ENCODE measurements at regions not wholly inside any gene's neighbourhood (a gene's known extent, or its start where the extent isn't known, plus 50 kb on each side); places are given as distances from the start of the nearest gene placed in this dataset.

DNA sequence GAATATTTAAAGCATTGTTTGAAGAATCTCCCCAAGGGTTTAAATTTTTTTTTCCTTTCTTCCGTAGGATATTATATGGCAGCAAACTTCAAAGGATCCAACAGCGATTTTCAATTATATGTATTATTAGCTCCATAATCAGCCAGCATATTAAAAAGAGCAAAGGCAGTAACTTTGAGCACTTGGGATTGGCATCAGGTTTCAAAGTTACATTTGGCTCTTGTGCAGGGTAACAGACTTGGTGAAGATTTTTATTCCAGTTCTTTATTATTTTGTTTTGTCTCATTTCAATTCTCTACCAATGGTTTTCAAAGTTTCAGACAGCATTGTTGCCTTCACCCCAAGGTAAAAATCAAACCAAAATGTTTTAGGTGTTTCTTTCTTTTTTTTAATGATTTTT lies 116.7 kb upstream of the ZNF366 start:
- DNase-seq (ENCODE audit: low spot score), result no peak
- in situ Hi-C loops (cut with MboI; ENCODE audit: low sequenced_read_pairs, unreplicated experiment), result no loop called here
- TF ChIP-seq, protein P1, sequence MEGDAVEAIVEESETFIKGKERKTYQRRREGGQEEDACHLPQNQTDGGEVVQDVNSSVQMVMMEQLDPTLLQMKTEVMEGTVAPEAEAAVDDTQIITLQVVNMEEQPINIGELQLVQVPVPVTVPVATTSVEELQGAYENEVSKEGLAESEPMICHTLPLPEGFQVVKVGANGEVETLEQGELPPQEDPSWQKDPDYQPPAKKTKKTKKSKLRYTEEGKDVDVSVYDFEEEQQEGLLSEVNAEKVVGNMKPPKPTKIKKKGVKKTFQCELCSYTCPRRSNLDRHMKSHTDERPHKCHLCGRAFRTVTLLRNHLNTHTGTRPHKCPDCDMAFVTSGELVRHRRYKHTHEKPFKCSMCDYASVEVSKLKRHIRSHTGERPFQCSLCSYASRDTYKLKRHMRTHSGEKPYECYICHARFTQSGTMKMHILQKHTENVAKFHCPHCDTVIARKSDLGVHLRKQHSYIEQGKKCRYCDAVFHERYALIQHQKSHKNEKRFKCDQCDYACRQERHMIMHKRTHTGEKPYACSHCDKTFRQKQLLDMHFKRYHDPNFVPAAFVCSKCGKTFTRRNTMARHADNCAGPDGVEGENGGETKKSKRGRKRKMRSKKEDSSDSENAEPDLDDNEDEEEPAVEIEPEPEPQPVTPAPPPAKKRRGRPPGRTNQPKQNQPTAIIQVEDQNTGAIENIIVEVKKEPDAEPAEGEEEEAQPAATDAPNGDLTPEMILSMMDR (IDR thresholded peaks at IDR 0.05; ENCODE audit: borderline replicate concordance, control extremely low read depth, extremely low read depth, insufficient read depth, missing control alignments), result no peak

DNA sequence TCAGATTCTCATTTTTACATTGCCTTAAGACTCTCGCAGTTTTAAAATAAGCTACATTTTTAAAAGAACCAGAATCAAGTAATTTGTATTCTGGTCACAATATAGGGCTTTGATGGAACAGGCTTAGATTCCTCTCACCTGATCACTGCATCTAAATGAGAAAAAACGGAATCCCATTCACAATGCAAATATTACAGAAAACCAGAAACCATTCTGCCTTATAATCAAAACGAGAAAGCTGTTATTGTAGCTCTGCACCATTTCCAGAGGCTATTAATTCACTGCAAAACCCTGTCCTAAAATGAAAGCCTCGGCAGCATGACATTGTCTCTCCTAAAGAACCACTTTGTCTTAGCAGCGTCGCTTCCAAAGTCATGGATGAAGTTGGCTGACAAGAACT lies 116.1 kb upstream of the ZNF366 start:
- in situ Hi-C loops (cut with MboI; ENCODE audit: low sequenced_read_pairs, unreplicated experiment), result no loop called here
- TF ChIP-seq, protein P1 (IDR thresholded peaks at IDR 0.05; ENCODE audit: borderline replicate concordance, control extremely low read depth, extremely low read depth, insufficient read depth, missing control alignments), result no peak

DNA sequence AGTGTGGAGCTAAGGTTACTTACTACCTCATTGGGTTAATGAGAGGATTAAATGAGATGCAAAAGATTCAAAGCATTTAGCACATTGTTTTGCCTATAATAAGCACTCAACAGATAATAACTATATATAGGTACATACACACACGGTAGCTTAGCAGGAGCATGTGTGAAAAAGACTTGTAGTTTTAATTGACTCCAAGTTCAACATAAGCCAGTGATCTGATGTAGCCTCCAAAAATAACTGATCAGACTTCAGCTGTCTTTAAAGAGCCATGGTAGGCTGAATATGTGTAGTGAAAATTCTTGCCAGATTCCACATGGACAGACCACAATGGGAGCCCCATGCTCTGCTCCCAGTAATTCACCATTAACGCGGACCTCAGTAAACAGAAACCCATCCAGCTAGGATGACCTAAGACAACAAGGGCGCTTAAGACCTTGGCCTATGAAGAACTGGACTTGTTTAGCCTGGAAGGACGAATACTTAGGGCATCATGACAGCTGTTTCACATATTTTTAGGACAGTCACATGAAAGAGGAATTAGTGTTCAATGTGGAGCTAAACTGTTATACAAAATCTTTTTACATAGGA lies 115.1 kb upstream of the ZNF366 start:
- DNase-seq (ENCODE audit: low spot score), result no peak
- in situ Hi-C loops (cut with MboI; ENCODE audit: low sequenced_read_pairs, unreplicated experiment), result no loop called here
- TF ChIP-seq, protein P1 (IDR thresholded peaks at IDR 0.05; ENCODE audit: borderline replicate concordance, control extremely low read depth, extremely low read depth, insufficient read depth, missing control alignments), result no peak

More for the DNA sequence above, 116.1 kb upstream of the ZNF366 start:
- no peak for DNase-seq (ENCODE audit: low spot score)

DNA sequence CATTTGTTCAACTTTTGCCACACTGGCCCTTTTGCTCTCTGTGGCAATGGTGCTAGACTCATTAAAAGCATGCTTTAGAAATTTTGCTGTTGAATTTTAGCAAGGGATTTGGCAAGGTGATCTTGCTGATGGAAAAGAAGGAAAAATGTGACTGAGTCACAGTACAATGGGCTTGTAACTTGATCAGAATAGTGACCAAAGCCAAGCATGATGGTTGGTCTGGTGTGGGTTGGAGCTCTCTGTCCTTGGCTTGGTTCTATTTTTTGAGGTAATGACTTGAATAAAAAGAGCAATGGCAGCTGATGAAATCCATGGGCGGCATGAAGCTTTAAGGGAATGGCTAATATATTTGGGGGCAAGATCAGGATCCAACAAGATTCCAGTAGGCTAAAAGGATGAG lies 114.4 kb upstream of the ZNF366 start:
- no peak for DNase-seq (ENCODE audit: low spot score)
- in situ Hi-C loops (cut with MboI; ENCODE audit: low sequenced_read_pairs, unreplicated experiment), result no loop called here

DNA sequence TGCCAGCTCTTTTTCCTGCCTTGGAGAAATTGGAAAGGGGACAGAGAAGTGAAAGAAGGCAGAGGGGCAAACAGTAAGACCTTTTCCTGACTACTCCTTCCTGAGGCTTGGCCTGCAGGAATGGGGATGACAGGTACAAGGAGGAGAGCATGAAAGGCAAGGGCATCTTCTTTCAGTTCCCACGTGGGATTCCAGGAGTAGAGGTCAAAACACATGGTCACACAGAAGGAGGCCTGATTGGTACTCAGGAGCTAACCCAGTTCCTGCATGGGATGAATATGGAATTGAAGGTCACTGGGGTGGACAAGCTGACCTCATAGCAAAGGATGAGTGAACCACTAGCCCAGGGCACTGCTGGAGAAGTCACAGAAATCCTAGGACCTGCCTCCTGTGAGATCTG lies 112.5 kb upstream of the ZNF366 start:
- in situ Hi-C loops (cut with MboI; ENCODE audit: low sequenced_read_pairs, unreplicated experiment), result no loop called here

More for the DNA sequence above, 114.4 kb upstream of the ZNF366 start:
- TF ChIP-seq, protein P1 (IDR thresholded peaks at IDR 0.05; ENCODE audit: borderline replicate concordance, control extremely low read depth, extremely low read depth, insufficient read depth, missing control alignments), result no peak

DNA sequence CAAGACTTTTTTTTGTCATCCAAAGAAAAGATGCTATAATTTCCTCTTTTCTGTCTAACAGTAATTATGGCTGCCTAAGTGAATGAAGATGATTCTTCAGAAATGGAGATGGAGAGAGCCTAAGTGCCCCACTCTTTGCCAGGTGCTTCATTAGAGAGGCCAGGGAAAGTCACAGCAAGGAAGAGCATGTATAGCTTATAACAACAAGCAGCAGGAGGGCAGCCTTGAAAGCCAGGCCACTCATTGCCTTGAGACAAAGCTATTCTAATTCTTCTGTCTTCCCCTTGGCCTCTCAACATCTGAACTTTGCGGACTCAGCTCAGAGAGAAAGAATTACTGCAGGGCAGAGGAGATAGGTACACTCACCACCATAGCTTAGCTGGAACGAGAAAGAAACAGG lies 112.0 kb upstream of the ZNF366 start:
- DNase-seq (ENCODE audit: low spot score), result no peak
- TF ChIP-seq, protein P1 (IDR thresholded peaks at IDR 0.05; ENCODE audit: borderline replicate concordance, control extremely low read depth, extremely low read depth, insufficient read depth, missing control alignments), result no peak
- in situ Hi-C loops (cut with MboI; ENCODE audit: low sequenced_read_pairs, unreplicated experiment), result no loop called here

More for the DNA sequence above, 112.5 kb upstream of the ZNF366 start:
- TF ChIP-seq, protein P1 (IDR thresholded peaks at IDR 0.05; ENCODE audit: borderline replicate concordance, control extremely low read depth, extremely low read depth, insufficient read depth, missing control alignments), result no peak
- no peak for DNase-seq (ENCODE audit: low spot score)
